NCI-H526 treated with DMSO at 0.1 percent for 48 hours (cell line): ENCODE measurements at regions not wholly inside any gene's neighbourhood (a gene's known extent, or its start where the extent isn't known, plus 50 kb on each side); places are given as distances from the start of the nearest gene placed in this dataset.
"Not testable (repeated sequence)": the region's sequence is repeated elsewhere in the genome, so short reads cannot be mapped to it uniquely, and the experiment has no call there.

ENCODE experiments used
- DNase-seq: peaks from one replicate; lab custom pipeline; 2025; lab: John Stamatoyannopoulos, UW

DNA sequence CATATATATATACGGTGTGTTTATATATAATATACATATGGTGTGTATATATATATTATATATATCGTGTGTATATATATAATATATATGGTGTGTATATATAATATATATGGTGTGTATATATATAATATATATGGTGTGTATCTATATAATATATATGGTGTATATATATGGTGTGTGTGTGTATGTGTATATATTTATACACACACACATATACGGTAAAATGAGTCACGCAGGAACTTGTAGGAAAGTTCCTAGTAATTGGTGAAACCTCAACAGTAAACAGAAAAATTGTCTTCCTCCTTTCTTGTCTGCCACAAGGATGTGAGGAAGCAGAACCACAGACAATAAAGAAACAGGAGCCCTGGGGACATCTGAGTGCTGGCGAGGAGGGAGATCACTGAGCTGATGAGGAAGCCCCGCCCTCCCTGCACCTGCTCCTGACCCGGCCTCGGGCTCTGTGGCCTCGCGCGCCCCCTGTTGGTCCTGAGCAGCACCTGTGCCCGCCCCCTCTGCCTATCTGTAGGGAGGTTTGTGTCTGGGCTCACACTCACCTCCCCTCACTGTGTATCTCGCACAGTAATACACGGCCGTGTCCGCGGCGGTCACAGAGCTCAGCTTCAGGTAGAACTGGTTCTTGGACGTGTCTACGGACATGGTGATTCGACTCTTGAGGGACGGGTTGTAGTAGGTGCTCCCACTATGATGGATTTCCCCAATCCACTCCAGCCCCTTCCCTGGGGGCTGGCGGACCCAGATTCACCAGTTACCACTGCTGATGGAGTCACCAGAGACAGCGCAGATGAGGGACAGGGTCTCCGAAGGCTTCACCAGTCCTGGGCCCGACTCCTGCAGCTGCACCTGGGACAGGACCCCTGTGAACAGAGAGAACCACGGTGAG, 1079.4 kb downstream of the TMEM121 start:
- DNase-seq = peak; percentile 67

GRCh38 chr14:106606936-106607335, 1080.6 kb downstream of the TMEM121 start:
- no peak for DNase-seq

DNA sequence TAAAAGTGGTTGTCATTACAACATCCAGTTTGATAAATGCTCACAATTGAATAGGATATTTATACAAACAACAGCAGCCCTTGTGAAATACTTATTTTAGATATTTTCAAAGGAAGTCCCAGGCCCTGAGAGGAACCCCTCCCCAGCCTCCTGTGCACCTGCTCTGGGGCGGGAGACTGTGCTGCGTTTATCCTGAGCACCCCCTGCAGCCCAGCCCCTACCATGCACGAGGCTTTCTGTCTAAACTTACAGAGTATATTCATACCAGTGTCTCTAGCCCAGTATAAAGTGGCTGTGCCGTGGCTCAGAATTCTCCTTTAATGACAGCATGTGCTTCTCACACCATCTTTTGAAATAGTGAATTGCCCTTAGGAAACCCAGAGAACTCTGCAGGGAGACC, 1084.3 kb downstream of the TMEM121 start:
- DNase-seq = no peak

DNA sequence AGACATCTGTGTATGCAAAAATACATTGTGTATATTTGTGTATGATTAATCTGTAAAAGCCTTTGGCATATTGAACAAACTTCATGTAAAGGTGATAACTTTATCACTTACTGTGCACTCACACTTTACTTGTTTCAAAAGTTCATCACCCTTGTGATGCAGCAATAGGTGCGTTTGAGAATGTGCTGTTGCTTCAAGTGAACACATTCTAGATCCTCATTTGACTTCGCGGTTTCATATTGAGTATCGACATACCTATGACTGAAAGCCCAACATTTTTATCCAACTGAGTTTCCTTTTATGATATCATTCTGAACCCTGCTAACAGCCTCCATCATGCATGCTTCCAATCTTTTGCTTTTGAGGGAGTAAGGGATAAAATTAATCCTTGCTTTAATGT, 1086.9 kb downstream of the TMEM121 start:
- no peak for DNase-seq

DNA sequence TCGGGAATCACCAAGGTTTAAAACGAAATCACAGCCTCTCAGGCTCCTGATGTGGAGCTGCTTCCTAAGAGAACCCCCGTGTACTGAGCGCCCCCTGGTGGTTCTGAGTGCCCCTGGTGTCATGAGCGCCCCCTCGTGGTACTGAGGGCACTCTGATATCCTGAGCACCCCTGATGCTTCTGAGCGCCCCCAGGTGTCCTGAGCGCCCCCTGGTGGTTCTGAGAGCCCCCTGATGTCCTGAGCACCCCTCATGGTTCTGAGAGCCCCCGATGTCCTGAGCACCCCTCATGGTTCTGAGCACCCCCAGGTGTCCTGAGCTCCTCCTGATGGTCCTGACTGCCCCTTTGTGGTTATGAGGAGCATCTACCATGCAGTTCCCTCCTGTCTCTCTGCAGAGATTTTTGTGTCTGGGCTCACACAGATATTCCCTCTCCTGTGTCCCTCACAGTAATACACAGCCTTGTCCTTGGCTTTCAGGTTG, 1092.1 kb downstream of the TMEM121 start:
- DNase-seq = peak; percentile 19

DNA sequence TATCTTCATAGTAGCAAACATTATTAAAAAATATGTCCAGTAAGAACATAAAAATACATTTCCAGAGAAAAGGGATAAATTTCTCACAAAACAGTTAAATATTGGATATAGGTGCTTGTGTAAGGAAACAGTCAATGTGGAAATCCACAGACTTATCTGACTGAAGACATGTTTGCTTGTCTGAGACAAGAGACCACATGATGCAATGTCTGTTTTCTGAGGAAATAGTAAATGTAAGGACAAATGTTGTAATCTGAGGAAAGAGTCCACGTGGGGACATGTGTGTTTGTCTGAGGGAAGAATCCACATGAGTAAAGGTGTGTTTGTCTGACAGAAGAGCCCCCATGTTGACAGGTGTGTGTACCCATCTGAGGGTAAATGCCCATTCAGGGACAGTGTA, 1093.2 kb downstream of the TMEM121 start:
- no peak for DNase-seq

GRCh38 chr14:106620368-106620767, 1094.0 kb downstream of the TMEM121 start:
- no peak for DNase-seq

DNA sequence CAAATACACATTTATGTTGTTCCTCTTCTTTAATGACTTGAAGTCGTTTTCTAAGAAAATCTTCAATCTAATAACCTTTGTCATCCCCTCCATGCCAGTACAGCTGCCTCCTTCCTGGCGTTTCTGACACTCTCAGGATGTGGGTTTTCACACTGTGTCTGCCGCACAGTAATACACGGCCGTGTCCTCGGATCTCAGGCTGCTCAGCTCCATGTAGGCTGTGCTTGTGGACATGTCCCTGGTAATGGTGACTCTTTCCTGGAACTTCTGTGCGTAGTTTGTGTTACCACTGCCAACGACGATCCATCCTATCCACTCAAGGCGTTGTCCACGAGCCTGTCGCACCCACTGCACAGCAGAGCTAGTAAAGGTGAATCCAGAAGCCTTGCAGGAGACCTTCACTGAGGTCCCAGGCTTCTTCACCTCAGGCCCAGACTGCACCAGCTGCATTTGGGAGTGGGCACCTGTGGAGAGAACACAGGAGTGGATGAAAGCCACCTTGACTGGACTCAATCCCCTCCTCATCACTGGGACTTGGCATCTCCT, 1095.9 kb downstream of the TMEM121 start:
- DNase-seq = no peak

DNA sequence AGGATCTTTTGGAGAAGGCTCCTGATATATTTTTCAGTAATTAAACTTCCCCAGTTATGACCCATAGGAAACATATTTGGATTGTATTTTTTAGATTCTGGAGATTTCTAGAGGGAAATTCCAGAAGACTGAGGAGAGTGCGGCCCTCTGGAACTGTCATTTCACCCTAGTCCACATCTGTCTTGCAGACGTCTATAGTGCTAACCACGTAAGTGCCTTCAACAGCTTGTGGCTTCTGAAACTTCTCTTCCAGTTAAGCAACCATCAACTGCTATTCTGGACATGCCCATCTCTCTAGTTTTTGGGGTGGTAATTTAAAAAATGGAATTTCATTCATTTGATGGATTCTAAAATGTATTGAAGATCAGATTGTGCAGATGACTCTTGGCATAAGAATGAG, 1098.8 kb downstream of the TMEM121 start:
- no peak for DNase-seq

DNA sequence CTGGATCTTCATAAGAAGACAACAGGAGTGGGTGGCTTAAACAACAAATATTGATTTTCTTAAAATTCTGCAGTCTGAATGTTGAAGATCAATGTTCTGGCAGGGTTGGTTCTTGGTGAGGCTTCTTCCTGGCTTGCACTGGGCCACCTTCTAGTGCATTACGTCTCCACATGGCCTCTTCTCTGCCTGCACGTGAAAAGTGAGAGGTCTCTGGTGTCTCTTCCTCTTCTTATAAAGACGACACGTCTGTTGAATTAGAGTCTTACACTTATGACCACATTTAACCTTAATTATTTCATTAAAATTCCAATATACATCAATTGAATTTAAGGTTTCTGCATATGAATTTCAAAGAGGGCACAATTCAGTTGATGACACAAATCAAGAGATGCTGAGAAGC, 1100.1 kb downstream of the TMEM121 start:
- DNase-seq = not testable (repeated sequence)

DNA sequence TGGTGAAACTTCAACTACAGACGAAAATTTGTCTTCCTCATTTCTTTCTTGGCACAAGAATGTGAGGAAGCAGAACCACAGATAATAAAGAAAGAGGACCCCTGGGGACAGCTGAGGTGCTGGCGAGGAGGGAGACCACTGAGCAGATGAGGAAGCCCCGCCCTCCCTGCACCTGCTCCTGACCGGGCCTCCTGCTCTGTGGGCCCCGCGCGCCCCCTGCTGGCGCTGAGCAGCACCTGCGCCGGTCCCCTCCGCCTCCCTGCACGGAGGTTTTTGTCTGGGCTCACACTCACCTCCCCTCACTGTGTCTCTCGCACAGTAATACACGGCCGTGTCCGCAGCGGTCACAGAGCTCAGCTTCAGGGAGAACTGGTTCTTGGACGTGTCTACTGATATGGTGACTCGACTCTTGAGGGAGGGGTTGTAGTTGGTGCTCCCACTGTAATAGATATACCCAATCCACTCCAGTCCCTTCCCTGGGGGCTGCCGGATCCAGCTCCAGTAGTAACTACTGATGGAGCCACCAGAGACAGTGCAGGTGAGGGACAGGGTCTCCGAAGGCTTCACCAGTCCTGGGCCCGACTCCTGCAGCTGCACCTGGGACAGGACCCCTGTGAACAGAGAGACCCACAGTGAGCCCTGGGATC, 1100.7 kb downstream of the TMEM121 start:
- DNase-seq = peak; percentile 25

DNA sequence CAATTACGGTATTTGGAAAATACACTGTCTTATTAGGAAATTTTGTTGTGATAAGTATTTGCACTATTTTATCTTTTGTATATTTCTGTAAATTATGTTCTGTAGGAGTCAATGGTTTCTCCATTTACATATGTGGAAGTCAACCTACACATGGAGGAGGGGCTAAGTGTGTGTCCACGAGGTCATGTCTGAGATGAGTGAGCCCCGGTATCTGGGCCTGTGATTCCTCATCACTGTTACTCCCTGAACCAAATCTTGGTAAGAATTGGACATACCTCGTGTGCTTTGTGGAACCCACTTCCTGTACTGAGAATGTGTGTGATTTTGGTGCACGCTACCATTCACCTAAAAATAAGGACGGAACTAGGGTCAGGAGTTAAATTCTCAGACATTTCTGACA, 1105.5 kb downstream of the TMEM121 start:
- DNase-seq = no peak

DNA sequence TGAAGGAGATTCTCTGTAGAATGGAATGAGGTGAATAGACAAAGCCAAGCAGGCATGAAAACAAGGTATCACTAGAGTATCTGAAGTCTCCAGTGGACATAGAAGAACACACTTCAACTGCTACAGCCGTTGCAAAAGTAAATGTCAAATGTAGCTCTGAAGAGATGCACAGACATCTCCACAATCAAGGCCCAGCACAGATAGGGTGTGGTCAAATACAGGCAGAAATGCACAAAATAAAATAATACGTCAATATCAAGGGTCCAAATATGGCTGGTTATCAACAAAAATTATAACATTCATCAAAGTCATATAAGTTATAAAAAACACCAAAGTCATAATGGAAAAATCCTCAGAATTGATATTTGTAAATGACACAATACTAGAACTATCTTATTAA, 1107.3 kb downstream of the TMEM121 start:
- no peak for DNase-seq

GRCh38 chr14:106635569-106635968, 1109.2 kb downstream of the TMEM121 start:
- DNase-seq = no peak

DNA sequence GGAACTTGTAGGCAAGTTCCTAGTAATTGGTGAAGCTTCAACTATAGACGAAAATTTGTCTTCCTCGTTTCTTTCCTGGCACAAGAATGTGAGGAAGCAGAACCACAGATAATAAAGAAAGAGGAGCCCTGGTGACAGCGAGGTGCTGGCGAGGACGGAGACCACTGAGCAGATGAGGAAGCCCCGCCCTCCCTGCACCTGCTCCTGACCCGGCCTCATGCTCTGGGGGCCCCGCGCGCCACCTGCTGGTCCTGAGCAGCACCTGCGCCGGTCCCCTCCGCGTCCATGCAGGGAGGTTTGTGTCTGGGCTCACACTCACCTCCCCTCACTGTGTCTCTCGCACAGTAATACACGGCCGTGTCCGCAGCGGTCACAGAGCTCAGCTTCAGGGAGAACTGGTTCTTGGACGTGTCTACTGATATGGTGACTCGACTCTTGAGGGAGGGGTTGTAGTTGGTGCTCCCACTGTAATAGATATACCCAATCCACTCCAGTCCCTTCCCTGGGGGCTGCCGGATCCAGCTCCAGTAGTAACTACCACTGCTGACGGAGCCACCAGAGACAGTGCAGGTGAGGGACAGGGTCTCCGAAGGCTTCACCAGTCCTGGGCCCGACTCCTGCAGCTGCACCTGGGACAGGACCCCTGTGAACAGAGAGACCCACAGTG, 1112.5 kb downstream of the TMEM121 start:
- not testable (repeated sequence) for DNase-seq

GRCh38 chr14:106642090-106642489, 1115.7 kb downstream of the TMEM121 start:
- DNase-seq = no peak

DNA sequence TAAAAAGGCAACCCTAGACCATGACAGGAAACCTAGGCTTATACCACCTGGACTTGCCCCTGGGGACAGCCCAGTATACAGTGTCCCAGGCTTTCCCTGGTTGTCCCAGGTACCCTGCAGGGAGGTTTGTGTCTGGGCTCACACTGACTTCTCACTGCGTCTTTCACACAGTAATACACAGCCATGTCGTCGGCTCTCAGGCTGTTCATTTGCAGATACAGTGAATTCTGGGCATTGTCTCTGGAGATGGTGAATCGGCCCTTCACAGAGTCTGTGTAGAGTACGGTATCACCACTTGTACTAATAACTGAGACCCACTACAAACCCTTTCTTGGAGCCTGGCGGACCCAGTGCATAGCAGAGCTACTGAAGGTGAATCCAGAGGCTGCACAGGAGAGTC, 1116.6 kb downstream of the TMEM121 start:
- DNase-seq = not testable (repeated sequence)

GRCh38 chr14:106648874-106649273, 1122.5 kb downstream of the TMEM121 start:
- not testable (repeated sequence) for DNase-seq

GRCh38 chr14:106651016-106651415, 1124.6 kb downstream of the TMEM121 start:
- DNase-seq = no peak

DNA sequence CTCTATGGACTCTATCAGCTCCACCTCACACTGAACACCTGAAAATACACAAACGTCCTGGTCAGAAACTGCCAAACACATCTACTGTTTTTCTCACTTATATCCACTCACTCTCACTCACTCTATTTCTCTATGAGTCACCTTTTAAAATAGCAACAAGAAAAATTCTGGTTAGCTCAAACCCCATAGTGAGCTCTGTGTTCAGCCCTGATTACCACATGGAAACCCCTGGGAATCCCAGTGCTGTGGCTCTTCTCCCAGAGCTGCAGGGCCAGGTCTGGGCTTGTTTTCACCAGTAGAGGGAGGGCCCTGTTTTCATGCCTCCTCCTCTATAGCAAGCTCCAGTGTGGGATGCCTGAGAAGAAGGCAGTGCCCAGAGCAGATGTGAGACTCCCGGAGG, 1126.1 kb downstream of the TMEM121 start:
- no peak for DNase-seq

GRCh38 chr14:106657460-106657859, 1131.1 kb downstream of the TMEM121 start:
- DNase-seq = no peak

- DNase-seq = peak; percentile 41
These were observed 1131.9 kb downstream of the TMEM121 start for GRCh38 chr14:106658066-106658860.
